Loucy (cell line): ENCODE measurements at regions not wholly inside any gene's neighbourhood (a gene's known extent, or its start where the extent isn't known, plus 50 kb on each side); places are given as distances from the start of the nearest gene placed in this dataset.

Experiments
- EZH2phosphoT487 ChIP-seq: fragments of 200-600 bp; IDR thresholded peaks from 2 replicates; pipeline ENCODE4 v1.6.1; 2018; ENCODE audit warnings: antibody characterized with exemption, mild to moderate bottlenecking, moderate library complexity, borderline replicate concordance
- TF ChIP-seq, protein P1 (sequence below): fragments of 200-600 bp; sonication (generic); conservative IDR thresholded peaks from 2 replicates; pipeline ENCODE4 v1.5.1; 2014; ENCODE audit warnings: mild to moderate bottlenecking, antibody characterized with exemption, low read length

DNA sequence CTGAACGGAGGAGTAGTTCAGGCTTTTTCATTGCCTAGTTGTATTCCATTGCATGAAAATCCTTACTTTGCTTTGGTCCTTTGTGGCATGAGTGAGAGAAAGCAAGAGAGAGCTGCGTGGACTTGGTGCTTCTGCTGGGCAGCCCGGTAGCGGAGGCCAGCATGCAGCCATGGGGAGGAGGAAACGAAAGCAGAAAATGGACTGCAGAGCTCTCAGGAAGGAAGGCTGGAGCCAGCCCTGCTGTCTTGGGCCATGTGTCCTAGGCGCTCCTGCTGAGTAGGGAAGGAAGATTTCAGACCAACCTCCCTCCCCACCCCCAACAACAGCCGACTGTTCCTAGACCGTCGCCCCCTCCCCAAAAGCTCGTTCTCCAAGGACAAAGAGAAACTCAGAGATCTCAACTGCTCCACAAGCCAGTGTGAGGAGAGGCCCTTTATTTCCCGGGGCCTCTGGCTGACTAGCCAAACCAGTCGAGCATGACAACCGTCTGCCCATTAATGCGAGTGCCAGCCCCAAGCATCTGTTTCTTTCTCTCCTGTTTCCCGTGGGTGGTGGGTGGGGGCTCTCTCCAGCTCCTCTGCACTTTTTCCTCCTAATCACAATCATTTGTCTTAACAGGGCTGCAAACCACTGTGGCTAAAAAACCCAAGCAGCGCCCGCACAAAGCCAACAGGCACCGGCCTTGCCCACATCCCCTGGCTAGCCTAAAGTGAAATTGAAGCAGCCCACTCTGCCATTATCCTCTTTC is 66.8 kb upstream of the FZD7 start:
- TF ChIP-seq, protein P1, sequence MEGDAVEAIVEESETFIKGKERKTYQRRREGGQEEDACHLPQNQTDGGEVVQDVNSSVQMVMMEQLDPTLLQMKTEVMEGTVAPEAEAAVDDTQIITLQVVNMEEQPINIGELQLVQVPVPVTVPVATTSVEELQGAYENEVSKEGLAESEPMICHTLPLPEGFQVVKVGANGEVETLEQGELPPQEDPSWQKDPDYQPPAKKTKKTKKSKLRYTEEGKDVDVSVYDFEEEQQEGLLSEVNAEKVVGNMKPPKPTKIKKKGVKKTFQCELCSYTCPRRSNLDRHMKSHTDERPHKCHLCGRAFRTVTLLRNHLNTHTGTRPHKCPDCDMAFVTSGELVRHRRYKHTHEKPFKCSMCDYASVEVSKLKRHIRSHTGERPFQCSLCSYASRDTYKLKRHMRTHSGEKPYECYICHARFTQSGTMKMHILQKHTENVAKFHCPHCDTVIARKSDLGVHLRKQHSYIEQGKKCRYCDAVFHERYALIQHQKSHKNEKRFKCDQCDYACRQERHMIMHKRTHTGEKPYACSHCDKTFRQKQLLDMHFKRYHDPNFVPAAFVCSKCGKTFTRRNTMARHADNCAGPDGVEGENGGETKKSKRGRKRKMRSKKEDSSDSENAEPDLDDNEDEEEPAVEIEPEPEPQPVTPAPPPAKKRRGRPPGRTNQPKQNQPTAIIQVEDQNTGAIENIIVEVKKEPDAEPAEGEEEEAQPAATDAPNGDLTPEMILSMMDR, result no peak
- TF ChIP-seq EZH2phosphoT487, result no peak
